K562 (cell line): ENCODE measurements at regions not wholly inside any gene's neighbourhood (a gene's known extent, or its start where the extent isn't known, plus 50 kb on each side); places are given as distances from the start of the nearest gene placed in this dataset.

Experiments used
- CEBPB ChIP-seq: fragments of 450-650 bp; IDR thresholded peaks from 2 replicates; pipeline ENCODE4 v1.6.1; 2016; ENCODE audit warnings: missing genetic modification characterization, missing compliant biosample characterization
- KDM1A ChIP-seq, 2 experiments: fragments of 450-650 bp; IDR thresholded peaks; 2 replicates each; pipeline ENCODE4 v1.6.1; 2016; ENCODE audit warnings: mild to moderate bottlenecking in 2 of 2
- LEF1 ChIP-seq: fragments of 450-650 bp; IDR thresholded peaks from 2 replicates; pipeline ENCODE4 v1.6.1; 2016; ENCODE audit warnings: mild to moderate bottlenecking
- MYC ChIP-seq, 2 experiments: fragments of 250-450 bp in 1 of 2; sonication (Bioruptor Pico) in 1 of 2; IDR thresholded peaks; 2 replicates each; pipeline versions ENCODE4 v1.5.1 to v1.6.1; 2012 to 2021; ENCODE audit warnings: low read depth in 2 of 2, borderline replicate concordance in 1 of 2, improper control_type of control experiment in 1 of 2, low read length in 1 of 2, mild to moderate bottlenecking in 1 of 2, moderate library complexity in 1 of 2
- ZBTB43 ChIP-seq: sonication (generic); formaldehyde crosslinking; IDR thresholded peaks from 2 replicates; pipeline ENCODE4 v1.8.0; 2023; ENCODE audit warnings: mild to moderate bottlenecking, missing genetic modification reagents
- TF ChIP-seq, protein P1 (sequence below): sonication (generic); formaldehyde crosslinking; IDR thresholded peaks from 2 replicates; pipeline ENCODE4 v1.9.0; 2022; ENCODE audit warnings: mild to moderate bottlenecking, missing genetic modification reagents
- TF ChIP-seq, protein P2 (sequence below): sonication (generic); formaldehyde crosslinking; IDR thresholded peaks from 2 replicates; pipeline ENCODE4 v1.8.0; 2022; ENCODE audit warnings: mild to moderate bottlenecking, missing genetic modification reagents

GRCh38 chr15:95522533-95522932, 808.0 kb upstream of the NR2F2 start:
- TF ChIP-seq, protein P1, sequence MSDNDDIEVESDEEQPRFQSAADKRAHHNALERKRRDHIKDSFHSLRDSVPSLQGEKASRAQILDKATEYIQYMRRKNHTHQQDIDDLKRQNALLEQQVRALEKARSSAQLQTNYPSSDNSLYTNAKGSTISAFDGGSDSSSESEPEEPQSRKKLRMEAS = no peak
- TF ChIP-seq KDM1A (IDR thresholded peaks at IDR 0.05) (no peak), LEF1 (no peak), CEBPB (tag) (no peak), ZBTB43 (CRISPR knock-in tag) (no peak), MYC (IDR thresholded peaks at IDR 0.05; ENCODE audit: low read depth, low read length) (no peak), MYC (CRISPR knock-in tag; IDR thresholded peaks at IDR 0.05; ENCODE audit: borderline replicate concordance, low read depth) (no peak)
- TF ChIP-seq, protein P2, sequence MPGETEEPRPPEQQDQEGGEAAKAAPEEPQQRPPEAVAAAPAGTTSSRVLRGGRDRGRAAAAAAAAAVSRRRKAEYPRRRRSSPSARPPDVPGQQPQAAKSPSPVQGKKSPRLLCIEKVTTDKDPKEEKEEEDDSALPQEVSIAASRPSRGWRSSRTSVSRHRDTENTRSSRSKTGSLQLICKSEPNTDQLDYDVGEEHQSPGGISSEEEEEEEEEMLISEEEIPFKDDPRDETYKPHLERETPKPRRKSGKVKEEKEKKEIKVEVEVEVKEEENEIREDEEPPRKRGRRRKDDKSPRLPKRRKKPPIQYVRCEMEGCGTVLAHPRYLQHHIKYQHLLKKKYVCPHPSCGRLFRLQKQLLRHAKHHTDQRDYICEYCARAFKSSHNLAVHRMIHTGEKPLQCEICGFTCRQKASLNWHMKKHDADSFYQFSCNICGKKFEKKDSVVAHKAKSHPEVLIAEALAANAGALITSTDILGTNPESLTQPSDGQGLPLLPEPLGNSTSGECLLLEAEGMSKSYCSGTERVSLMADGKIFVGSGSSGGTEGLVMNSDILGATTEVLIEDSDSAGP (CRISPR knock-in tag) = no peak
